H9 (cell line): ENCODE measurements at regions not wholly inside any gene's neighbourhood (a gene's known extent, or its start where the extent isn't known, plus 50 kb on each side); places are given as distances from the start of the nearest gene placed in this dataset.

ENCODE experiments used
- DNase-seq: peaks from one replicate; pipeline ENCODE4 v3.0.0-alpha.2; 2017
- H2AFZ ChIP-seq: one replicate; pipeline ENCODE4 v1.6.1; 2013; ENCODE audit warnings: mild to moderate bottlenecking, low read length, control low read depth, moderate library complexity
- H2AK5ac ChIP-seq: 2 replicates; pipeline ENCODE4 v1.6.1; 2013; ENCODE audit warnings: low read length, control low read depth, mixed read lengths; ENCODE audit not compliant: insufficient read length
- H2BK120ac ChIP-seq: one replicate; pipeline ENCODE4 v1.6.1; 2013; ENCODE audit warnings: low read depth, mild to moderate bottlenecking, low read length, control low read depth, inconsistent platforms; ENCODE audit not compliant: poor library complexity, severe bottlenecking
- H2BK12ac ChIP-seq: 2 replicates; pipeline ENCODE4 v1.6.1; 2013; ENCODE audit warnings: low read length, control low read depth, mixed read lengths, low read depth; ENCODE audit not compliant: insufficient read length
- H2BK15ac ChIP-seq: 2 replicates; pipeline ENCODE4 v1.6.1; 2013; ENCODE audit warnings: low read depth, low read length, control low read depth
- H2BK20ac ChIP-seq: one replicate; pipeline ENCODE4 v1.6.1; 2013; ENCODE audit warnings: low read depth, mild to moderate bottlenecking, low read length, control low read depth, inconsistent platforms; ENCODE audit not compliant: poor library complexity, severe bottlenecking
- H2BK5ac ChIP-seq: 2 replicates; pipeline ENCODE4 v1.6.1; 2013; ENCODE audit warnings: low read length, control low read depth, mixed read lengths; ENCODE audit not compliant: insufficient read length
- H3K14ac ChIP-seq: 2 replicates; pipeline ENCODE4 v1.6.1; 2013; ENCODE audit warnings: low read length, control low read depth; ENCODE audit not compliant: insufficient read depth
- H3K18ac ChIP-seq: 2 replicates; pipeline ENCODE4 v1.6.1; 2013; ENCODE audit warnings: low read depth, mild to moderate bottlenecking, mixed read lengths, low read length, control low read depth; ENCODE audit not compliant: insufficient read length
- H3K23ac ChIP-seq: 2 replicates; pipeline ENCODE4 v1.6.1; 2013; ENCODE audit warnings: low read length, control low read depth, mixed read lengths, low read depth; ENCODE audit not compliant: insufficient read length
- H3K23me2 ChIP-seq: 2 replicates; pipeline ENCODE4 v1.6.1; 2013; ENCODE audit warnings: low read depth, mild to moderate bottlenecking, mixed read lengths, low read length, control low read depth; ENCODE audit not compliant: insufficient read length, poor library complexity, severe bottlenecking
- H3K27ac ChIP-seq: 2 replicates; pipeline ENCODE4 v1.5.1; 2013; ENCODE audit warnings: low read length, control low read depth, mixed read lengths, low read depth; ENCODE audit not compliant: insufficient read length
- H3K27me3 ChIP-seq: 2 replicates; pipeline ENCODE4 v1.6.1; 2013; ENCODE audit warnings: low read length, control low read depth, inconsistent platforms; ENCODE audit not compliant: insufficient read depth
- H3K4ac ChIP-seq: 2 replicates; pipeline ENCODE4 v1.6.1; 2013; ENCODE audit warnings: low read depth, mild to moderate bottlenecking, control low read depth, inconsistent platforms, low read length, moderate library complexity
- H3K4me1 ChIP-seq: 2 replicates; pipeline ENCODE4 v1.6.1; 2013; ENCODE audit warnings: low read length, control low read depth, inconsistent platforms; ENCODE audit not compliant: insufficient read depth
- H3K4me2 ChIP-seq: 2 replicates; pipeline ENCODE4 v1.6.1; 2013; ENCODE audit warnings: low read length, control low read depth, mixed read lengths; ENCODE audit not compliant: insufficient read length, insufficient read depth
- H3K56ac ChIP-seq: 2 replicates; pipeline ENCODE4 v1.6.1; 2013; ENCODE audit warnings: low read depth, mild to moderate bottlenecking, mixed read lengths, low read length, control low read depth; ENCODE audit not compliant: insufficient read length
- H3K79me1 ChIP-seq: 2 replicates; pipeline ENCODE4 v1.6.1; 2013; ENCODE audit warnings: low read depth, mild to moderate bottlenecking, moderate library complexity, low read length, control low read depth, inconsistent platforms; ENCODE audit not compliant: insufficient read depth, poor library complexity, severe bottlenecking
- H3K79me2 ChIP-seq: 2 replicates; pipeline ENCODE4 v1.6.1; 2013; ENCODE audit warnings: low read length, control low read depth, inconsistent platforms; ENCODE audit not compliant: insufficient read depth
- H3K9ac ChIP-seq: 2 replicates; pipeline ENCODE4 v1.6.1; 2013; ENCODE audit warnings: low read length, control low read depth, mixed read lengths; ENCODE audit not compliant: insufficient read length; ENCODE audit errors: extremely low read depth
- H3K9me3 ChIP-seq: one replicate; pipeline ENCODE4 v1.6.1; 2013; ENCODE audit warnings: low read depth, low read length, inconsistent platforms; ENCODE audit not compliant: control insufficient read depth
- H3T11ph ChIP-seq: one replicate; pipeline ENCODE4 v1.6.1; 2013; ENCODE audit warnings: mild to moderate bottlenecking, low read length, control low read depth, inconsistent platforms
- H4K20me1 ChIP-seq: one replicate; pipeline ENCODE4 v1.6.1; 2013; ENCODE audit not compliant: control insufficient read depth, insufficient read length, insufficient read depth
- H4K5ac ChIP-seq: 2 replicates; pipeline ENCODE4 v1.6.1; 2013; ENCODE audit warnings: low read depth, mild to moderate bottlenecking, mixed read lengths, low read length, control low read depth; ENCODE audit not compliant: insufficient read length
- H4K8ac ChIP-seq: replicated peaks from 2 replicates; pipeline ENCODE4 v1.6.1; 2013; ENCODE audit warnings: low read length, control low read depth, mixed read lengths, low read depth; ENCODE audit not compliant: insufficient read length
- H4K91ac ChIP-seq: 2 replicates; pipeline ENCODE4 v1.6.1; 2013; ENCODE audit warnings: low read depth, mild to moderate bottlenecking, moderate library complexity, mixed read lengths, low read length, control low read depth; ENCODE audit not compliant: insufficient read length
- H3K27ac Mint-ChIP-seq, 3 experiments: 2 replicates in 2 of 3; 3 replicates in 1 of 3; pipeline ENCODE4 v1.8.0; 2020 to 2021; ENCODE audit warnings: mixed read lengths in 3 of 3, mild to moderate bottlenecking in 1 of 3, moderate library complexity in 1 of 3
- H3K27me3 Mint-ChIP-seq: 2 replicates; pipeline ENCODE4 v1.8.0; 2021; ENCODE audit warnings: low read depth, mild to moderate bottlenecking, moderate library complexity, mixed read lengths
- H3K36me3 Mint-ChIP-seq, 3 experiments: 2 replicates in 2 of 3; 3 replicates in 1 of 3; pipeline ENCODE4 v1.8.0; 2020 to 2021; ENCODE audit warnings: low read depth in 3 of 3, mixed read lengths in 3 of 3; ENCODE audit not compliant: insufficient read depth in 1 of 3
- H3K4me1 Mint-ChIP-seq, 2 experiments: 2 replicates each; pipeline ENCODE4 v1.8.0; 2020; ENCODE audit warnings: mixed read lengths in 2 of 2
- H3K4me3 Mint-ChIP-seq, 2 experiments: 2 replicates in 1 of 2; 3 replicates in 1 of 2; pipeline ENCODE4 v1.8.0; 2020 to 2021; ENCODE audit warnings: mild to moderate bottlenecking in 2 of 2, mixed read lengths in 2 of 2, moderate library complexity in 1 of 2
- H3K9me3 Mint-ChIP-seq, 2 experiments: 2 replicates in 1 of 2; 3 replicates in 1 of 2; pipeline ENCODE4 v1.8.0; 2020; ENCODE audit warnings: mild to moderate bottlenecking in 2 of 2, mixed read lengths in 2 of 2, moderate library complexity in 1 of 2
- TF ChIP-seq, protein P1 (sequence below): fragments of 200-600 bp; sonication (generic); conservative IDR thresholded peaks from 3 replicates; pipeline ENCODE4 v1.8.0; 2021; ENCODE audit warnings: antibody characterized with exemption, mild to moderate bottlenecking

- no peaks in the 10 kb centered on the region for H3K27me3 ChIP-seq
- H2AFZ ChIP-seq = no peak overlapping the region
- TF ChIP-seq, protein P1, sequence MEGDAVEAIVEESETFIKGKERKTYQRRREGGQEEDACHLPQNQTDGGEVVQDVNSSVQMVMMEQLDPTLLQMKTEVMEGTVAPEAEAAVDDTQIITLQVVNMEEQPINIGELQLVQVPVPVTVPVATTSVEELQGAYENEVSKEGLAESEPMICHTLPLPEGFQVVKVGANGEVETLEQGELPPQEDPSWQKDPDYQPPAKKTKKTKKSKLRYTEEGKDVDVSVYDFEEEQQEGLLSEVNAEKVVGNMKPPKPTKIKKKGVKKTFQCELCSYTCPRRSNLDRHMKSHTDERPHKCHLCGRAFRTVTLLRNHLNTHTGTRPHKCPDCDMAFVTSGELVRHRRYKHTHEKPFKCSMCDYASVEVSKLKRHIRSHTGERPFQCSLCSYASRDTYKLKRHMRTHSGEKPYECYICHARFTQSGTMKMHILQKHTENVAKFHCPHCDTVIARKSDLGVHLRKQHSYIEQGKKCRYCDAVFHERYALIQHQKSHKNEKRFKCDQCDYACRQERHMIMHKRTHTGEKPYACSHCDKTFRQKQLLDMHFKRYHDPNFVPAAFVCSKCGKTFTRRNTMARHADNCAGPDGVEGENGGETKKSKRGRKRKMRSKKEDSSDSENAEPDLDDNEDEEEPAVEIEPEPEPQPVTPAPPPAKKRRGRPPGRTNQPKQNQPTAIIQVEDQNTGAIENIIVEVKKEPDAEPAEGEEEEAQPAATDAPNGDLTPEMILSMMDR = no peak
- H2BK20ac ChIP-seq = no peak overlapping the region
- DNase-seq = no peak
- no peaks in the 10 kb centered on the region for H3K23me2 ChIP-seq
- H3K27ac ChIP-seq = no peak overlapping the region
- H2BK12ac ChIP-seq = no peak overlapping the region
- H3K79me2 ChIP-seq = no peaks in the 10 kb centered on the region
- Mint-ChIP-seq H3K36me3 (no peaks in the 10 kb centered on the region), H3K27me3 (no peaks in the 10 kb centered on the region), H3K4me3 (no peak overlapping the region), H3K27ac (no peak overlapping the region), H3K4me1 (peaks cover 4 to 6% of the 10 kb centered on the region in 2 experiments), H3K9me3 (no peaks in the 10 kb centered on the region)
- H3K23ac ChIP-seq = no peak overlapping the region
- H3K79me1 ChIP-seq = no peaks in the 10 kb centered on the region
- no peak overlapping the region for H3K56ac ChIP-seq
- H2BK5ac ChIP-seq = no peak overlapping the region
- H4K20me1 ChIP-seq = no peaks in the 10 kb centered on the region
- no peak overlapping the region for H2BK120ac ChIP-seq
- H4K5ac ChIP-seq = no peak overlapping the region
- H3K4me1 ChIP-seq = no peaks in the 10 kb centered on the region
- no peak overlapping the region for H3K4ac ChIP-seq
- no peak overlapping the region for H3K14ac ChIP-seq
- H3K9ac ChIP-seq = no peak overlapping the region
- H3T11ph ChIP-seq = no peak overlapping the region
- no peak overlapping the region for H2AK5ac ChIP-seq
- H3K18ac ChIP-seq = no peak overlapping the region
- no peak overlapping the region for H4K91ac ChIP-seq
- H2BK15ac ChIP-seq = no peak overlapping the region
- no peak overlapping the region for H3K4me2 ChIP-seq
- H4K8ac ChIP-seq = no peak overlapping the region
- H3K9me3 ChIP-seq = no peaks in the 10 kb centered on the region
These were observed 319.7 kb downstream of the PCDH18 start for GRCh38 chr4:137212601-137213000.
